Nephron (organoid): ENCODE measurements at regions not wholly inside any gene's neighbourhood (a gene's known extent, or its start where the extent isn't known, plus 50 kb on each side); places are given as distances from the start of the nearest gene placed in this dataset.

ENCODE experiments used
- H3K27ac Mint-ChIP-seq, 3 experiments: 2 replicates each; pipeline ENCODE4 v1.8.0; 2020; ENCODE audit warnings: mixed read lengths in 3 of 3, mild to moderate bottlenecking in 2 of 3, moderate library complexity in 1 of 3
- H3K27me3 Mint-ChIP-seq: 2 replicates; pipeline ENCODE4 v1.8.0; 2021; ENCODE audit warnings: low read depth, mild to moderate bottlenecking, moderate library complexity, mixed read lengths
- H3K36me3 Mint-ChIP-seq: 2 replicates; pipeline ENCODE4 v1.8.0; 2020; ENCODE audit warnings: low read depth, mixed read lengths
- H3K4me1 Mint-ChIP-seq: 2 replicates; pipeline ENCODE4 v1.8.0; 2020; ENCODE audit warnings: mixed read lengths
- H3K4me3 Mint-ChIP-seq, 3 experiments: 2 replicates each; pipeline ENCODE4 v1.8.0; 2020; ENCODE audit warnings: mild to moderate bottlenecking in 3 of 3, mixed read lengths in 3 of 3, moderate library complexity in 2 of 3
- H3K9me3 Mint-ChIP-seq: 2 replicates; pipeline ENCODE4 v1.8.0; 2020; ENCODE audit warnings: mixed read lengths
- TF ChIP-seq, protein P1 (sequence below), 3 experiments: fragments of 200-600 bp; sonication (generic); IDR thresholded peaks; one replicate each; pipeline ENCODE4 v1.5.0; 2021; ENCODE audit warnings: antibody characterized with exemption in 3 of 3; ENCODE audit not compliant: unreplicated experiment in 3 of 3

DNA sequence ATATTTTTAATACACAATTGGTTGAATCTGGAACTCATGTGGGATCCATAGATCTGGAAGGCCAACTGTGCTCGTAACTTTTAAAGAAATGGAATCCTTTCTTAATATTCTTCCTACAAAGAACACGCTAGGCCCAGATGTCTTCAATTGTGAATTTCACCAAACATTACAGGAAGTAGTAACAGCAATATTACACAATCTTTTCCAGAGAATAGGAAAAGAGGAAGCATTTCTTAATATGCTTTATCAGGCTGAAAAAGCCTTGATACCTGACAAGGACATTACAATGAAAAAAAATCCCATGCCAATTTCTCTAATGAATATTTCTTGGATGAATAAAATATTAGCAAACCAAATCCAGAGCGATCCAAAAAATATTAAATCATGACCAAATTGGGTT is 80.3 kb upstream of the HAAO start:
- Mint-ChIP-seq H3K27ac (peak overlapping the region in 1 of 3 experiments; percentile 8), H3K4me1 (peaks cover 23% of the 10 kb centered on the region), H3K4me3 (no peak overlapping the region), H3K27me3 (no peaks in the 10 kb centered on the region), H3K36me3 (peaks cover 15% of the 10 kb centered on the region), H3K9me3 (peaks cover 17% of the 10 kb centered on the region)
- TF ChIP-seq, protein P1, sequence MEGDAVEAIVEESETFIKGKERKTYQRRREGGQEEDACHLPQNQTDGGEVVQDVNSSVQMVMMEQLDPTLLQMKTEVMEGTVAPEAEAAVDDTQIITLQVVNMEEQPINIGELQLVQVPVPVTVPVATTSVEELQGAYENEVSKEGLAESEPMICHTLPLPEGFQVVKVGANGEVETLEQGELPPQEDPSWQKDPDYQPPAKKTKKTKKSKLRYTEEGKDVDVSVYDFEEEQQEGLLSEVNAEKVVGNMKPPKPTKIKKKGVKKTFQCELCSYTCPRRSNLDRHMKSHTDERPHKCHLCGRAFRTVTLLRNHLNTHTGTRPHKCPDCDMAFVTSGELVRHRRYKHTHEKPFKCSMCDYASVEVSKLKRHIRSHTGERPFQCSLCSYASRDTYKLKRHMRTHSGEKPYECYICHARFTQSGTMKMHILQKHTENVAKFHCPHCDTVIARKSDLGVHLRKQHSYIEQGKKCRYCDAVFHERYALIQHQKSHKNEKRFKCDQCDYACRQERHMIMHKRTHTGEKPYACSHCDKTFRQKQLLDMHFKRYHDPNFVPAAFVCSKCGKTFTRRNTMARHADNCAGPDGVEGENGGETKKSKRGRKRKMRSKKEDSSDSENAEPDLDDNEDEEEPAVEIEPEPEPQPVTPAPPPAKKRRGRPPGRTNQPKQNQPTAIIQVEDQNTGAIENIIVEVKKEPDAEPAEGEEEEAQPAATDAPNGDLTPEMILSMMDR (IDR thresholded peaks at IDR 0.05; ENCODE audit: unreplicated experiment in 3 of 3): no peak

DNA sequence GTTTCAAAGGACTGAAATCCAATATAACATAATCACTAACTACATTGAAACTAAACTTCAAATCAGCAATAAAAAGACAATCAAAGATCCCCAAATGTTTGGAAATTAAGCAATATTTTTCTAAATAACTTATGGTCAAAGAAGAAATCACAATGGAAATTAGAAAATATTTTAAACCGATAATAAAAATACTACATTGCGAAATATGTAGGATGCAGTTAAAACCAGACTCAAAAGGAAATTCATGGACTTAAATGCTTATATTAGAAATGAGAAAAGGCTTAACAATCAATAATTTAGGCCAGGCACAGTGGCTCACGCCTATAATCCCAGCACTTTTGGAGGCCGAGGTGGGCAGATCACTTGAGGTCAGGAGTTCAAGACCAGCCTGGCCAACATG is 79.0 kb upstream of the HAAO start:
- Mint-ChIP-seq H3K27me3 (no peaks in the 10 kb centered on the region), H3K27ac (no peak overlapping the region), H3K4me1 (peaks cover 34% of the 10 kb centered on the region), H3K4me3 (no peak overlapping the region), H3K36me3 (peaks cover 16% of the 10 kb centered on the region), H3K9me3 (peaks cover 18% of the 10 kb centered on the region)
- TF ChIP-seq, protein P1 (IDR thresholded peaks at IDR 0.05; ENCODE audit: unreplicated experiment in 3 of 3): no peak

DNA sequence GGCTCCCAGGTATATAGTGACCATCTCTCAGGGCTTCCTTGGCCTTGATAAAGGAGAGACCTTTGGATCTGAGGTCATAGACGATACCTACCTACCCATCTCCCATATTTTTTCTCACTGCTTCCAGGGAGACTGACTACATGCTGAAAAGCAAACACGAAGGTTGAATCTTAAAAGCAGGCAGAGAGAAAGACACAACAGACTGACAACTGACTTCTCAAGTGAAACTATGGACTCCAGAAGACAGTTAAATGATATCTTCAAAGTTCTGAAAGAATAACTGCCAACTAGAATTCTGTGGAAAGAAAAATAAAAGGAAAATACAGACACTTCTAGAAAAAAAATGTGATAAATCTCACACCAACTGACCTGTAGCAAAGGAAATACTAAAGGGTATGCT is 76.5 kb upstream of the HAAO start:
- TF ChIP-seq, protein P1 (IDR thresholded peaks at IDR 0.05; ENCODE audit: unreplicated experiment in 3 of 3): no peak
- no peak overlapping the region for H3K27ac Mint-ChIP-seq
- H3K36me3 Mint-ChIP-seq: peaks cover 16% of the 10 kb centered on the region

DNA sequence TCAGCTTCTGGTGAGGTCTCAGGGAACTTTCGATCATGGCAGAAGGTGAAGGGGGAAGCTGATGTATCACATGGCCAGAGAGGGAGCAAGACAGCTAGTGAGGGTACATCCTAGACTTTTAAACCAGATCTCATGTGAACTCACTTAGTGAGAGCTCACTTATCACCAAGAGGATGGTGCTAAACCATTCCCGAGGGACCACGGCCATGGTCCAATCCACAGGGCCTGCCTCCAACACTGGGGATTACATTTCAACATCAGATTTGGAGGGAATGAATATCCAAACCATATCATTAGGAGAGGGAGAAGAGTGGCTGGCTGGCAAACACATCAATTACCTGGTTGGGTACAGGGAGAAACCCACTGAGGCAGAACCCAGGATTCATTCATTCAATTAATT is 75.7 kb upstream of the HAAO start:
- peaks cover 22% of the 10 kb centered on the region for H3K9me3 Mint-ChIP-seq
- TF ChIP-seq, protein P1 (IDR thresholded peaks at IDR 0.05; ENCODE audit: unreplicated experiment in 3 of 3): no peak
- H3K4me3 Mint-ChIP-seq: no peak overlapping the region
- peaks cover 16% of the 10 kb centered on the region for H3K36me3 Mint-ChIP-seq
- H3K27me3 Mint-ChIP-seq: no peaks in the 10 kb centered on the region
- H3K27ac Mint-ChIP-seq: peak overlapping the region in 1 of 3 experiments; percentile 96
- H3K4me1 Mint-ChIP-seq: peaks cover 24% of the 10 kb centered on the region

More for the DNA sequence above, 76.5 kb upstream of the HAAO start:
- Mint-ChIP-seq H3K4me3 (no peak overlapping the region), H3K9me3 (peaks cover 22% of the 10 kb centered on the region), H3K27me3 (no peaks in the 10 kb centered on the region), H3K4me1 (peaks cover 24% of the 10 kb centered on the region)

DNA sequence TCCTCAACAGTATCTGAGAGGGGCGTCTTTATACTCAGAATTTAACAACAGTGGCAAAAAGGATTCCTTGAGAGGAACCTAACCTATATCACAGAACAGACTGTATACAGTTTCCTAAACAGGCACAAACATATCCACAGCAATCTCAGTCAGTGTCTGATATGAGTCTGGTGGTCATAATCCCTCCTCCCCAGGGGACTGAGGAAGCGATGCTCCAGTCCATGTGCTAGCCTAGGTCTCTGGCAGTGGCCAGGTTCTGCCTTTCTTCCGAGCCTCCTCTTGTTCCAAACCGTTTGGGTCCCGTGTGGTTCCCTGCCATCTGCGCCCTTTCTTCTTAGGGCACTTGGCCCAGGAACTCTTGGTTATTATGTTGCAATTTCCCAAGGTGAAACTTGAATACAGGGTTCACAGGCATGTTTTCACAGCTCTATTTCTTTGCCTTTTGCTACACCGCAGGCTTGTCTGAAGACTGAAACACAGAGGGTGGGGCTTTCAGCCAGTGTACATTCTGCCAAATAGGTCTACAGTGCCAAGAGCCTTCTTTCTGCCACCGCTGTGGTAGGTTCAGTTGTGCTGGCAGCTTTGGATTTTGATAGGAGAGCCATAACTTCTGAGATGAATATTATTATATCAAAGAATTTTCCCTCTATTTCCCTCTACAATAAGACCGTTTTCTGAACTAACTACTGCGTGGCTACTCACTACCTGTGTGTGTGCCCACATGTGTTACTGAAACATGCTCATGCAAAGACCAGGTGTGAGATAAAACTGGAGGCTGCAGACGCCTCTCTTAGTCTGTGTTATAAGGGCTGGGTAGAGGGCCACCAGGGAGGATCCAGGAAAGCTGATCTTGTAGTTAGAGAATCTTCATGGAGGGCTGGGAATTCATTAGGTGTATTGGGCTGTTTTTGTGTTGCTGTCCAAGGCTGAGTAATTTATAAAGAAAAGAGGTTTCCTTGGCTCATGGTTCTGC is 75.0 kb upstream of the HAAO start:
- H3K27ac Mint-ChIP-seq: peak overlapping the region; percentile 67 to 96 (median 93)
- H3K4me3 Mint-ChIP-seq: no peak overlapping the region
- TF ChIP-seq, protein P1 (IDR thresholded peaks at IDR 0.05; ENCODE audit: unreplicated experiment in 3 of 3): no peak
- H3K4me1 Mint-ChIP-seq: peaks cover 21% of the 10 kb centered on the region
- no peaks in the 10 kb centered on the region for H3K27me3 Mint-ChIP-seq
- H3K9me3 Mint-ChIP-seq: peaks cover 22% of the 10 kb centered on the region
- peaks cover 16% of the 10 kb centered on the region for H3K36me3 Mint-ChIP-seq
